ENCODE measurements at regions not wholly inside any gene's neighbourhood (a gene's known extent, or its start where the extent isn't known, plus 50 kb on each side); places are given as distances from the start of the nearest gene placed in this dataset.

DNA sequence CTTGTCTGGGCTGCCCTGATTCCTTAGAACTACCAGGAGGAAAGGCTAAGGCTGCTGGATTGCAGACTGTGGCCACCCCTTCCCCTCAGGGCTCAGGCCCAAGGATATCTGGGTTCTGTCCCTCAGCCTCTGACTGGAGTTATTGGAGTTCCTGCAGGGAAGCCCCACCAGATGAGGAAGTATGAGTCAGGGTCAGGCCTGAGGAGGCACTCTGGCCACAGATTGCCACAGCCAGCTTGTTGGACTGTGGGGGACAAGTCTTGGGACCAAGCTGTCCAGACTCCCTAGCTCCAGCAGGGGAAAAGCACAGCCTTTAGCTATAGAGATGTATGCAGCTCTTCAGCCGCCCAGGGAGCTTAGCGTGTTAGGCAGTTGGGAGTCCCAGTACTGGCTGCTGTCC is 381.9 kb upstream of the TOM1L1 start:
- Histone ChIP-seq H2BK5ac (ENCODE audit: low read depth, low read length, poor library complexity, severe bottlenecking) (no peak overlapping the region), H2AFZ (replicated peaks; ENCODE audit: low read length, poor library complexity) (no peak overlapping the region), H3K4ac (ENCODE audit: low read depth, low read length) (no peak overlapping the region), H3K36me3 (ENCODE audit: control insufficient read depth, insufficient read depth, low read length) (no peaks in the 10 kb centered on the region), H3K27me3 (ENCODE audit: control insufficient read depth, insufficient read depth, low read length) (no peaks in the 10 kb centered on the region), H2BK120ac (ENCODE audit: low read depth, low read length) (no peak overlapping the region), H3K9me1 (ENCODE audit: insufficient read depth, low read length) (no peaks in the 10 kb centered on the region), H2BK20ac (ENCODE audit: low read depth, low read length) (no peak overlapping the region), H4K91ac (ENCODE audit: insufficient read depth, low read depth, low read length) (no peak overlapping the region), H2BK15ac (ENCODE audit: low read depth, low read length) (no peak overlapping the region), H3K4me2 (ENCODE audit: low read depth, low read length) (no peak overlapping the region), H3K18ac (ENCODE audit: low read depth, low read length) (no peak overlapping the region), H3K79me1 (ENCODE audit: low read depth in 1 of 2, low read length in 2 of 2) (no peaks in the 10 kb centered on the region), H3K23ac (ENCODE audit: low read depth, low read length) (no peak overlapping the region), H2AK5ac (ENCODE audit: low read depth, low read length) (no peak overlapping the region), H2AK9ac (replicated peaks; ENCODE audit: low read depth, low read length, poor library complexity) (no peak overlapping the region), H3K27ac (ENCODE audit: insufficient read depth, low read length) (no peak overlapping the region), H3K9me3 (ENCODE audit: control insufficient read depth, insufficient read depth, low read length) (peaks cover 12% of the 10 kb centered on the region), H4K8ac (ENCODE audit: low read depth in 2 of 2, low read length in 2 of 2) (no peak overlapping the region), H3K9ac (ENCODE audit: low read depth, low read length) (no peak overlapping the region), H3K14ac (replicated peaks; ENCODE audit: low read depth, low read length) (no peak overlapping the region), H3K4me1 (ENCODE audit: control insufficient read depth, insufficient read depth, low read length) (no peaks in the 10 kb centered on the region), H4K5ac (ENCODE audit: low read depth, low read length) (no peak overlapping the region), H3K4me3 (ENCODE audit: insufficient read depth, low read depth, low read length) (no peak overlapping the region), H3K56ac (ENCODE audit: extremely low read depth, insufficient read depth, low read length) (no peak overlapping the region), H4K20me1 (ENCODE audit: insufficient read depth, low read length) (no peaks in the 10 kb centered on the region)
- no peak for ATAC-seq (ENCODE audit: low read depth)
- ChIA-PET POLR2A (ENCODE audit: unreplicated experiment) (no interaction called here), CTCF (no interaction called here)
- in situ Hi-C loops (cut with MboI; ENCODE audit: low sequenced_read_pairs) (no loop called here), dilution Hi-C loops (cut with HindIII; ENCODE audit: low sequenced_read_pairs, unreplicated experiment) (no loop called here), intact Hi-C loops (cut with micrococcal nuclease) (no loop called here)
- no TSS peak for BruUV-seq (replicated peaks)
- TF ChIP-seq CEBPB (IDR thresholded peaks at IDR 0.05; ENCODE audit: low read depth, low read length) (no peak), RFX5 (IDR thresholded peaks at IDR 0.05; ENCODE audit: low read depth, low read length) (no peak), MAZ (IDR thresholded peaks at IDR 0.05; ENCODE audit: borderline replicate concordance, low read depth, low read length) (no peak), CHD1 (IDR thresholded peaks at IDR 0.05; ENCODE audit: low read depth, low read length) (no peak), MXI1 (IDR thresholded peaks at IDR 0.05; ENCODE audit: borderline replicate concordance, low read depth, low read length) (no peak), SMC3 (IDR thresholded peaks at IDR 0.05; ENCODE audit: low read depth, low read length) (no peak)
- TF ChIP-seq, protein P1, sequence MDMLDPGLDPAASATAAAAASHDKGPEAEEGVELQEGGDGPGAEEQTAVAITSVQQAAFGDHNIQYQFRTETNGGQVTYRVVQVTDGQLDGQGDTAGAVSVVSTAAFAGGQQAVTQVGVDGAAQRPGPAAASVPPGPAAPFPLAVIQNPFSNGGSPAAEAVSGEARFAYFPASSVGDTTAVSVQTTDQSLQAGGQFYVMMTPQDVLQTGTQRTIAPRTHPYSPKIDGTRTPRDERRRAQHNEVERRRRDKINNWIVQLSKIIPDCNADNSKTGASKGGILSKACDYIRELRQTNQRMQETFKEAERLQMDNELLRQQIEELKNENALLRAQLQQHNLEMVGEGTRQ (IDR thresholded peaks at IDR 0.05; ENCODE audit: low read depth, low read length) = no peak
- TF ChIP-seq, protein P2, sequence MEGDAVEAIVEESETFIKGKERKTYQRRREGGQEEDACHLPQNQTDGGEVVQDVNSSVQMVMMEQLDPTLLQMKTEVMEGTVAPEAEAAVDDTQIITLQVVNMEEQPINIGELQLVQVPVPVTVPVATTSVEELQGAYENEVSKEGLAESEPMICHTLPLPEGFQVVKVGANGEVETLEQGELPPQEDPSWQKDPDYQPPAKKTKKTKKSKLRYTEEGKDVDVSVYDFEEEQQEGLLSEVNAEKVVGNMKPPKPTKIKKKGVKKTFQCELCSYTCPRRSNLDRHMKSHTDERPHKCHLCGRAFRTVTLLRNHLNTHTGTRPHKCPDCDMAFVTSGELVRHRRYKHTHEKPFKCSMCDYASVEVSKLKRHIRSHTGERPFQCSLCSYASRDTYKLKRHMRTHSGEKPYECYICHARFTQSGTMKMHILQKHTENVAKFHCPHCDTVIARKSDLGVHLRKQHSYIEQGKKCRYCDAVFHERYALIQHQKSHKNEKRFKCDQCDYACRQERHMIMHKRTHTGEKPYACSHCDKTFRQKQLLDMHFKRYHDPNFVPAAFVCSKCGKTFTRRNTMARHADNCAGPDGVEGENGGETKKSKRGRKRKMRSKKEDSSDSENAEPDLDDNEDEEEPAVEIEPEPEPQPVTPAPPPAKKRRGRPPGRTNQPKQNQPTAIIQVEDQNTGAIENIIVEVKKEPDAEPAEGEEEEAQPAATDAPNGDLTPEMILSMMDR (conservative IDR thresholded peaks at IDR 0.05; ENCODE audit: low read depth, low read length) = no peak
- DNase-seq = no peak
- no CpG with 5 or more reads among the region's 2 CpGs for WGBS, 2 experiments (ENCODE audit: extremely low coverage in 2 of 2, insufficient read length in 1 of 2)

All from IMR-90 (cell line).